ENCODE measurements at regions not wholly inside any gene's neighbourhood (a gene's known extent, or its start where the extent isn't known, plus 50 kb on each side); places are given as distances from the start of the nearest gene placed in this dataset.

- DNase-seq (ENCODE audit: extremely low read depth, low read depth), result no peak
- no peak for TF ChIP-seq CTCF (IDR thresholded peaks at IDR 0.05; ENCODE audit: low read depth, low read length)
These were observed 494.3 kb downstream of the EPM2A start for GRCh38 chr6:145241039-145241438.

- TF ChIP-seq CTCF (IDR thresholded peaks at IDR 0.05; ENCODE audit: low read depth, low read length), result no peak
These were observed 493.6 kb downstream of the EPM2A start for GRCh38 chr6:145241721-145242120.

GRCh38 chr6:145244349-145245100 lies 490.8 kb downstream of the EPM2A start:
- no peak for DNase-seq (ENCODE audit: extremely low read depth, low read depth)
- no peak for TF ChIP-seq CTCF (IDR thresholded peaks at IDR 0.05; ENCODE audit: low read depth, low read length)

More at GRCh38 chr6:145241721-145242120, 493.6 kb downstream of the EPM2A start:
- no peak for DNase-seq (ENCODE audit: extremely low read depth, low read depth)

GRCh38 chr6:145245119-145245518 lies 490.2 kb downstream of the EPM2A start:
- DNase-seq (ENCODE audit: extremely low read depth, low read depth), result no peak
- no peak for TF ChIP-seq CTCF (IDR thresholded peaks at IDR 0.05; ENCODE audit: low read depth, low read length)

- TF ChIP-seq CTCF (IDR thresholded peaks at IDR 0.05; ENCODE audit: low read depth, low read length), result no peak
- DNase-seq (ENCODE audit: extremely low read depth, low read depth), result no peak
These were observed 487.5 kb downstream of the EPM2A start for GRCh38 chr6:145247692-145248419.

- TF ChIP-seq CTCF (IDR thresholded peaks at IDR 0.05; ENCODE audit: low read depth, low read length), result no peak
- no peak for DNase-seq (ENCODE audit: extremely low read depth, low read depth)
These were observed 484.9 kb downstream of the EPM2A start for GRCh38 chr6:145250436-145250835.

GRCh38 chr6:145252737-145253136 lies 482.6 kb downstream of the EPM2A start:
- DNase-seq (ENCODE audit: extremely low read depth, low read depth), result no peak
- no peak for TF ChIP-seq CTCF (IDR thresholded peaks at IDR 0.05; ENCODE audit: low read depth, low read length)

Measured in AG09319 (cell line).